HG02870 (cell line): ENCODE measurements at regions not wholly inside any gene's neighbourhood (a gene's known extent, or its start where the extent isn't known, plus 50 kb on each side); places are given as distances from the start of the nearest gene placed in this dataset.

Source experiments
- ATAC-seq: cut with Tn5 transposase; IDR thresholded peaks from one replicate; pipeline ENCODE4 v1.9.1; 2021; ENCODE audit warnings: mild to moderate bottlenecking, moderate library complexity; ENCODE audit not compliant: unreplicated experiment

- ATAC-seq, result no peak
Observed at GRCh38 chr19:28943651-28944050, 269.3 kb downstream of the UQCRFS1 start.

GRCh38 chr19:28941833-28942232 lies 271.1 kb downstream of the UQCRFS1 start:
- no peak for ATAC-seq

GRCh38 chr19:28940751-28941500 lies 272.0 kb downstream of the UQCRFS1 start:
- no peak for ATAC-seq

- no peak for ATAC-seq
Observed at GRCh38 chr19:28939236-28939635, 273.7 kb downstream of the UQCRFS1 start.

- no peak for ATAC-seq
Observed at GRCh38 chr19:28936001-28936400, 276.9 kb downstream of the UQCRFS1 start.

- ATAC-seq, result no peak
Observed at GRCh38 chr19:28934631-28935030, 278.3 kb downstream of the UQCRFS1 start.

GRCh38 chr19:28933039-28933438 lies 279.9 kb downstream of the UQCRFS1 start:
- no peak for ATAC-seq

GRCh38 chr19:28932446-28932845 lies 280.5 kb downstream of the UQCRFS1 start:
- ATAC-seq, result no peak

- no peak for ATAC-seq
Observed at GRCh38 chr19:28929006-28929405, 283.9 kb downstream of the UQCRFS1 start.

- no peak for ATAC-seq
Observed at GRCh38 chr19:28927456-28927855, 285.5 kb downstream of the UQCRFS1 start.

- ATAC-seq, result no peak
Observed at GRCh38 chr19:28920269-28921066, 292.5 kb downstream of the UQCRFS1 start.

- no peak for ATAC-seq
Observed at GRCh38 chr19:28917621-28918020, 295.3 kb downstream of the UQCRFS1 start.

GRCh38 chr19:28915737-28916460 lies 297.1 kb downstream of the UQCRFS1 start:
- ATAC-seq, result no peak

GRCh38 chr19:28915202-28915601 lies 297.7 kb downstream of the UQCRFS1 start:
- ATAC-seq, result no peak

- no peak for ATAC-seq
Observed at GRCh38 chr19:28914173-28914572, 298.8 kb downstream of the UQCRFS1 start.

GRCh38 chr19:28913626-28914025 lies 299.3 kb downstream of the UQCRFS1 start:
- no peak for ATAC-seq

GRCh38 chr19:28908941-28909340 lies 304.0 kb downstream of the UQCRFS1 start:
- no peak for ATAC-seq

GRCh38 chr19:28907534-28907933 lies 305.4 kb downstream of the UQCRFS1 start:
- ATAC-seq, result no peak

GRCh38 chr19:28905996-28906395 lies 307.0 kb downstream of the UQCRFS1 start:
- no peak for ATAC-seq

GRCh38 chr19:28899703-28900102 lies 313.2 kb downstream of the UQCRFS1 start:
- no peak for ATAC-seq

GRCh38 chr19:28898249-28898648 lies 314.7 kb downstream of the UQCRFS1 start:
- ATAC-seq, result no peak
